Dendritic cell treated with granulocyte-macrophage colony-stimulating factor and Interleukin-4, amounts not matched to agents 40 ng/mL and 50 ng/mL, for 4 days (primary cell): ENCODE measurements at regions not wholly inside any gene's neighbourhood (a gene's known extent, or its start where the extent isn't known, plus 50 kb on each side); places are given as distances from the start of the nearest gene placed in this dataset.

Experiments
- H3K27ac Mint-ChIP-seq: one replicate; pipeline ENCODE4 v1.8.0; 2022; ENCODE audit warnings: mild to moderate bottlenecking, mixed read lengths
- H3K27me3 Mint-ChIP-seq: one replicate; pipeline ENCODE4 v1.8.0; 2022; ENCODE audit warnings: mild to moderate bottlenecking, mixed read lengths
- H3K36me3 Mint-ChIP-seq: one replicate; pipeline ENCODE4 v1.8.0; 2022; ENCODE audit warnings: low read depth, mixed read lengths
- H3K4me1 Mint-ChIP-seq: one replicate; pipeline ENCODE4 v1.8.0; 2022; ENCODE audit warnings: low read depth, mixed read lengths
- H3K4me3 Mint-ChIP-seq: one replicate; pipeline ENCODE4 v1.8.0; 2022; ENCODE audit warnings: mild to moderate bottlenecking, moderate library complexity, mixed read lengths
- H3K9me3 Mint-ChIP-seq: one replicate; pipeline ENCODE4 v1.8.0; 2022; ENCODE audit warnings: mixed read lengths
- intact Hi-C: fragments of 100-400 bp; cut with micrococcal nuclease; formaldehyde crosslinking; loops from one replicate; pipeline ENCODE4 v1.15.0; 2022

GRCh38 chr9:90991953-90992352, 190.3 kb downstream of the SYK start:
- no peaks in the 10 kb centered on the region for H3K36me3 Mint-ChIP-seq
- peaks cover 3% of the 10 kb centered on the region for H3K27me3 Mint-ChIP-seq
- H3K27ac Mint-ChIP-seq, result no peak overlapping the region
- no peaks in the 10 kb centered on the region for H3K9me3 Mint-ChIP-seq
- H3K4me1 Mint-ChIP-seq, result peaks cover 7% of the 10 kb centered on the region
- intact Hi-C loops, result no loop called here
- no peak overlapping the region for H3K4me3 Mint-ChIP-seq

- H3K27ac Mint-ChIP-seq, result no peak overlapping the region
- no peaks in the 10 kb centered on the region for H3K36me3 Mint-ChIP-seq
- H3K4me3 Mint-ChIP-seq, result no peak overlapping the region
- H3K9me3 Mint-ChIP-seq, result no peaks in the 10 kb centered on the region
- peaks cover 2% of the 10 kb centered on the region for H3K27me3 Mint-ChIP-seq
- intact Hi-C loops, result no loop called here
- H3K4me1 Mint-ChIP-seq, result peaks cover 17% of the 10 kb centered on the region
These were observed 193.9 kb downstream of the SYK start for GRCh38 chr9:90995516-90995915.

GRCh38 chr9:90996154-90997065, 194.8 kb downstream of the SYK start:
- H3K4me1 Mint-ChIP-seq, result peaks cover 14% of the 10 kb centered on the region
- no peak overlapping the region for H3K4me3 Mint-ChIP-seq
- no peaks in the 10 kb centered on the region for H3K9me3 Mint-ChIP-seq
- intact Hi-C loops, result no loop called here
- H3K36me3 Mint-ChIP-seq, result no peaks in the 10 kb centered on the region
- H3K27ac Mint-ChIP-seq, result no peak overlapping the region
- no peaks in the 10 kb centered on the region for H3K27me3 Mint-ChIP-seq

- intact Hi-C loops, result no loop called here
- Mint-ChIP-seq H3K9me3 (no peaks in the 10 kb centered on the region), H3K27ac (no peak overlapping the region), H3K27me3 (no peaks in the 10 kb centered on the region), H3K4me3 (no peak overlapping the region), H3K4me1 (peaks cover 10% of the 10 kb centered on the region), H3K36me3 (no peaks in the 10 kb centered on the region)
These were observed 197.0 kb downstream of the SYK start for GRCh38 chr9:90998573-90998972.

- peaks cover 10% of the 10 kb centered on the region for H3K4me1 Mint-ChIP-seq
- H3K36me3 Mint-ChIP-seq, result no peaks in the 10 kb centered on the region
- H3K27me3 Mint-ChIP-seq, result no peaks in the 10 kb centered on the region
- H3K9me3 Mint-ChIP-seq, result no peaks in the 10 kb centered on the region
- H3K4me3 Mint-ChIP-seq, result no peak overlapping the region
- intact Hi-C loops, result no loop called here
- no peak overlapping the region for H3K27ac Mint-ChIP-seq
These were observed 198.1 kb downstream of the SYK start for GRCh38 chr9:90999425-91000397.

GRCh38 chr9:91001146-91001611, 199.6 kb downstream of the SYK start:
- no peak overlapping the region for H3K27ac Mint-ChIP-seq
- H3K36me3 Mint-ChIP-seq, result no peaks in the 10 kb centered on the region
- H3K4me1 Mint-ChIP-seq, result peaks cover 10% of the 10 kb centered on the region
- no peak overlapping the region for H3K4me3 Mint-ChIP-seq
- H3K27me3 Mint-ChIP-seq, result no peaks in the 10 kb centered on the region
- no peaks in the 10 kb centered on the region for H3K9me3 Mint-ChIP-seq
- intact Hi-C loops, result no loop called here

- no peaks in the 10 kb centered on the region for H3K4me1 Mint-ChIP-seq
- intact Hi-C loops, result no loop called here
- H3K36me3 Mint-ChIP-seq, result no peaks in the 10 kb centered on the region
- no peak overlapping the region for H3K4me3 Mint-ChIP-seq
- no peaks in the 10 kb centered on the region for H3K9me3 Mint-ChIP-seq
- no peak overlapping the region for H3K27ac Mint-ChIP-seq
- H3K27me3 Mint-ChIP-seq, result no peaks in the 10 kb centered on the region
These were observed 202.9 kb downstream of the SYK start for GRCh38 chr9:91004484-91004883.

GRCh38 chr9:91004992-91005391, 203.4 kb downstream of the SYK start:
- no peaks in the 10 kb centered on the region for H3K9me3 Mint-ChIP-seq
- H3K4me3 Mint-ChIP-seq, result no peak overlapping the region
- intact Hi-C loops, result no loop called here
- no peaks in the 10 kb centered on the region for H3K27me3 Mint-ChIP-seq
- H3K36me3 Mint-ChIP-seq, result no peaks in the 10 kb centered on the region
- H3K27ac Mint-ChIP-seq, result no peak overlapping the region
- no peaks in the 10 kb centered on the region for H3K4me1 Mint-ChIP-seq

- intact Hi-C loops, result no loop called here
- Mint-ChIP-seq H3K27me3 (no peaks in the 10 kb centered on the region), H3K27ac (no peak overlapping the region), H3K4me1 (no peaks in the 10 kb centered on the region), H3K9me3 (no peaks in the 10 kb centered on the region), H3K4me3 (no peak overlapping the region), H3K36me3 (no peaks in the 10 kb centered on the region)
These were observed 204.4 kb downstream of the SYK start for GRCh38 chr9:91006046-91006445.

GRCh38 chr9:91008568-91008967, 206.9 kb downstream of the SYK start:
- H3K36me3 Mint-ChIP-seq, result no peaks in the 10 kb centered on the region
- H3K9me3 Mint-ChIP-seq, result peaks cover 14% of the 10 kb centered on the region
- H3K4me3 Mint-ChIP-seq, result no peak overlapping the region
- H3K4me1 Mint-ChIP-seq, result no peaks in the 10 kb centered on the region
- H3K27ac Mint-ChIP-seq, result no peak overlapping the region
- H3K27me3 Mint-ChIP-seq, result no peaks in the 10 kb centered on the region
- intact Hi-C loops, result no loop called here

GRCh38 chr9:91011891-91012290, 210.3 kb downstream of the SYK start:
- intact Hi-C loops, result no loop called here
- peaks cover 2% of the 10 kb centered on the region for H3K27me3 Mint-ChIP-seq
- no peak overlapping the region for H3K4me3 Mint-ChIP-seq
- H3K36me3 Mint-ChIP-seq, result no peaks in the 10 kb centered on the region
- H3K27ac Mint-ChIP-seq, result no peak overlapping the region
- H3K4me1 Mint-ChIP-seq, result no peaks in the 10 kb centered on the region
- peaks cover 18% of the 10 kb centered on the region for H3K9me3 Mint-ChIP-seq

GRCh38 chr9:91012933-91013841, 211.6 kb downstream of the SYK start:
- intact Hi-C loops, result no loop called here
- peaks cover 2% of the 10 kb centered on the region for H3K27me3 Mint-ChIP-seq
- peaks cover 18% of the 10 kb centered on the region for H3K9me3 Mint-ChIP-seq
- H3K36me3 Mint-ChIP-seq, result no peaks in the 10 kb centered on the region
- no peaks in the 10 kb centered on the region for H3K4me1 Mint-ChIP-seq
- no peak overlapping the region for H3K4me3 Mint-ChIP-seq
- H3K27ac Mint-ChIP-seq, result no peak overlapping the region

GRCh38 chr9:91017245-91017644, 215.6 kb downstream of the SYK start:
- Mint-ChIP-seq H3K27me3 (peaks cover 4% of the 10 kb centered on the region), H3K4me3 (no peak overlapping the region), H3K36me3 (no peaks in the 10 kb centered on the region), H3K4me1 (peaks cover 17% of the 10 kb centered on the region), H3K27ac (no peak overlapping the region), H3K9me3 (peaks cover 17% of the 10 kb centered on the region)
- intact Hi-C loops, result no loop called here
